SU-DHL-6 (cell line): ENCODE measurements at regions not wholly inside any gene's neighbourhood (a gene's known extent, or its start where the extent isn't known, plus 50 kb on each side); places are given as distances from the start of the nearest gene placed in this dataset.

ENCODE experiments used
- CTCF ChIP-seq: fragments of 200-600 bp; sonication (generic); IDR thresholded peaks from one replicate; pipeline ENCODE4 v1.5.1; 2017; ENCODE audit warnings: antibody characterized with exemption, mild to moderate bottlenecking, low read length, moderate library complexity; ENCODE audit not compliant: insufficient read depth, poor library complexity, severe bottlenecking
- EZH2phosphoT487 ChIP-seq: fragments of 200-600 bp; sonication (generic), shearing (Covaris generic); conservative IDR thresholded peaks from 2 replicates; pipeline ENCODE4 v1.6.1; 2018; ENCODE audit warnings: mild to moderate bottlenecking, antibody characterized with exemption, low read length, moderate library complexity, mixed read lengths

DNA sequence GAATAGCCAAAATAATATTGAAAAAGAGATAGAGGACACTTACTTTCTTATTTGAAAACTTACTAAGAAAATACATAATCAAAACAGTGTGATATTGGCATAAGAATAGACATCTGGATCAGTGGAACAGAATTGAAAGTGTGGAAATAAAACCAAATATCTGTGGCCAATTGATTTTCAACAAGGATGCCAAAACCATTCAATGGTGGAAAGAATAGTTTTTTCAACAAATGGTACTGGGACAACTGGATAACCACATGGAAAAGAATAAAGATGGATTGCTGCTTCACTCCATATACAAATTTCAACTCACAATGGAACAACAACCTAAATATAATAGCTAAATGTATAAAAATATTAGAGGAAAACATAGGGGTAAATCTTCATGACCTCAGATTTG lies 152.5 kb upstream of the GPR149 start:
- TF ChIP-seq CTCF (no peak), EZH2phosphoT487 (no peak)
